GM18498 (cell line): ENCODE measurements at regions not wholly inside any gene's neighbourhood (a gene's known extent, or its start where the extent isn't known, plus 50 kb on each side); places are given as distances from the start of the nearest gene placed in this dataset.
"Not testable (repeated sequence)": the region's sequence is repeated elsewhere in the genome, so short reads cannot be mapped to it uniquely, and the experiment has no call there.

Experiments used
- ATAC-seq: cut with Tn5 transposase; IDR thresholded peaks from one replicate; pipeline ENCODE4 v1.9.1; 2021; ENCODE audit warnings: mild to moderate bottlenecking, moderate library complexity; ENCODE audit not compliant: unreplicated experiment

GRCh38 chr17:56000411-56000810 is 152.9 kb upstream of the ANKFN1 start:
- no peak for ATAC-seq

GRCh38 chr17:56002656-56003055 is 150.6 kb upstream of the ANKFN1 start:
- not testable (repeated sequence) for ATAC-seq

GRCh38 chr17:56009795-56010651 is 143.3 kb upstream of the ANKFN1 start:
- no peak for ATAC-seq

GRCh38 chr17:56011406-56012131 is 141.7 kb upstream of the ANKFN1 start:
- no peak for ATAC-seq

- ATAC-seq, result no peak
These were observed 135.1 kb upstream of the ANKFN1 start for GRCh38 chr17:56018211-56018610.

GRCh38 chr17:56020369-56020768 is 132.9 kb upstream of the ANKFN1 start:
- no peak for ATAC-seq

- no peak for ATAC-seq
These were observed 131.5 kb upstream of the ANKFN1 start for GRCh38 chr17:56021681-56022190.

GRCh38 chr17:56023851-56024250 is 129.4 kb upstream of the ANKFN1 start:
- ATAC-seq, result no peak

GRCh38 chr17:56026915-56027314 is 126.4 kb upstream of the ANKFN1 start:
- ATAC-seq, result no peak

- ATAC-seq, result no peak
These were observed 124.4 kb upstream of the ANKFN1 start for GRCh38 chr17:56028837-56029236.

- ATAC-seq, result no peak
These were observed 123.2 kb upstream of the ANKFN1 start for GRCh38 chr17:56030009-56030624.

- ATAC-seq, result no peak
These were observed 121.6 kb upstream of the ANKFN1 start for GRCh38 chr17:56031636-56032035.

GRCh38 chr17:56034197-56034635 is 119.1 kb upstream of the ANKFN1 start:
- ATAC-seq, result no peak

GRCh38 chr17:56038131-56038530 is 115.1 kb upstream of the ANKFN1 start:
- no peak for ATAC-seq

GRCh38 chr17:56045872-56046271 is 107.4 kb upstream of the ANKFN1 start:
- ATAC-seq, result no peak

- no peak for ATAC-seq
These were observed 105.9 kb upstream of the ANKFN1 start for GRCh38 chr17:56047331-56047730.

- no peak for ATAC-seq
These were observed 95.4 kb upstream of the ANKFN1 start for GRCh38 chr17:56057869-56058268.

GRCh38 chr17:56064506-56064905 is 88.8 kb upstream of the ANKFN1 start:
- ATAC-seq, result no peak

GRCh38 chr17:56074361-56074890 is 78.8 kb upstream of the ANKFN1 start:
- ATAC-seq, result no peak

- no peak for ATAC-seq
These were observed 76.3 kb upstream of the ANKFN1 start for GRCh38 chr17:56076980-56077379.

- no peak for ATAC-seq
These were observed 69.8 kb upstream of the ANKFN1 start for GRCh38 chr17:56083475-56083874.
